Gastrocnemius medialis (tissue), 4 donors: ENCODE measurements at regions not wholly inside any gene's neighbourhood (a gene's known extent, or its start where the extent isn't known, plus 50 kb on each side); places are given as distances from the start of the nearest gene placed in this dataset.

Experiments
- ATAC-seq, 2 donors: fragments of 150-250 bp; one replicate each; pipeline ENCODE4 v1.9.1; 2016
- DNase-seq, 2 donors: peaks; one replicate each; pipeline ENCODE4 v3.0.0-alpha.2; 2019
- H3K27ac ChIP-seq, 4 donors: fragments of 200-600 bp; sonication (generic); 1 replicate in 1 of 4; 2 replicates in 3 of 4; pipeline ENCODE4 v1.5.1; 2016 to 2018; ENCODE audit warnings: mild to moderate bottlenecking in 2 of 4, moderate library complexity in 1 of 4
- H3K27me3 ChIP-seq, 3 donors: fragments of 200-600 bp; sonication (generic) in 2 of 3; 1 replicate in 1 of 3; 2 replicates in 2 of 3; pipeline versions ENCODE4 v1.5.1 to v1.6.0; 2016 to 2019; ENCODE audit warnings: mild to moderate bottlenecking in 1 of 3, moderate library complexity in 1 of 3
- H3K36me3 ChIP-seq, 2 donors: fragments of 200-600 bp; sonication (generic) in 1 of 2; one replicate each; pipeline ENCODE4 v1.5.1; 2017 to 2018
- H3K4me1 ChIP-seq, 2 donors: fragments of 200-600 bp; sonication (generic) in 1 of 2; one replicate each; pipeline ENCODE4 v1.5.1; 2016 to 2017; ENCODE audit warnings: mild to moderate bottlenecking in 2 of 2
- H3K4me3 ChIP-seq, 4 donors: fragments of 200-600 bp; sonication (generic) in 3 of 4; 1 replicate in 1 of 4; 2 replicates in 3 of 4; pipeline ENCODE4 v1.5.1; 2016 to 2019; ENCODE audit warnings: mild to moderate bottlenecking in 2 of 4
- H3K9me3 ChIP-seq, 3 donors: fragments of 200-600 bp; sonication (generic) in 2 of 3; 1 replicate in 1 of 3; 2 replicates in 2 of 3; pipeline ENCODE4 v1.5.1; 2016 to 2019
- POLR2A ChIP-seq, 2 donors: fragments of 450-650 bp; IDR thresholded peaks; one replicate each; pipeline ENCODE4 v1.6.1; 2017; ENCODE audit warnings: antibody characterized with exemption in 2 of 2, mild to moderate bottlenecking in 2 of 2, moderate library complexity in 2 of 2
- in situ Hi-C, 4 donors: fragments of 200-750 bp; cut with MboI; loops; one replicate each; pipeline versions ENCODE4 v1.15.0 to v1.8.0; 2017; ENCODE audit warnings: low sequenced_read_pairs in 4 of 4
- intact Hi-C: fragments of 100-400 bp; cut with DNase I; formaldehyde crosslinking; loops from one replicate; pipeline ENCODE4 v1.15.1; 2023; ENCODE audit warnings: low total_unique reads
- TF ChIP-seq, protein P1 (sequence below), 5 experiments: fragments of 450-650 bp in 3 of 5; fragments of 200-600 bp in 2 of 5; sonication (generic) in 2 of 5; IDR thresholded peaks in 4 of 5; conservative IDR thresholded peaks in 1 of 5; 1 replicate in 4 of 5; 2 replicates in 1 of 5; pipeline ENCODE4 v1.5.1; 2016 to 2019; ENCODE audit warnings: antibody characterized with exemption in 5 of 5, mild to moderate bottlenecking in 3 of 5, moderate library complexity in 3 of 5

DNA sequence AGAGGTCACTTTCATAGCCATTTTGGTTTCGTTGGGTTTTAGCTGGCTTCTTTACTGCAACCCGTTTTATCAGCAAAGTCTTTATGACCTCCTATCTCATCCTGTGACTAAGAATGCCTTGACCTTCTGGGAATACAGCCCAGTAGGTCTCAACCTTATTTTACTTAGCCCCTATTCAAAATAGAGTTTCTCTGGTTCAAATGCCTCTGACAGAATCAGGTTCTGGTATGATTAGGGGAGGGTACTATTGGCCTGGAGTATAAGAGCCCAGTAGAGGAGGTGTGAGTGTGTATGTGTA lies 95.4 kb upstream of the RAB40AL start:
- in situ Hi-C loops (loop anchor here in 1 of 4 donors (25.0 kb wide), 1 partner anchor 354 kb away; no protein-coding TSS in a partner anchor), intact Hi-C loops (no loop called here)
- H3K9me3 ChIP-seq, result no peaks in the 10 kb centered on the region
- no peaks in the 10 kb centered on the region for H3K36me3 ChIP-seq
- TF ChIP-seq POLR2A (IDR thresholded peaks at IDR 0.05), result no peak
- TF ChIP-seq, protein P1, sequence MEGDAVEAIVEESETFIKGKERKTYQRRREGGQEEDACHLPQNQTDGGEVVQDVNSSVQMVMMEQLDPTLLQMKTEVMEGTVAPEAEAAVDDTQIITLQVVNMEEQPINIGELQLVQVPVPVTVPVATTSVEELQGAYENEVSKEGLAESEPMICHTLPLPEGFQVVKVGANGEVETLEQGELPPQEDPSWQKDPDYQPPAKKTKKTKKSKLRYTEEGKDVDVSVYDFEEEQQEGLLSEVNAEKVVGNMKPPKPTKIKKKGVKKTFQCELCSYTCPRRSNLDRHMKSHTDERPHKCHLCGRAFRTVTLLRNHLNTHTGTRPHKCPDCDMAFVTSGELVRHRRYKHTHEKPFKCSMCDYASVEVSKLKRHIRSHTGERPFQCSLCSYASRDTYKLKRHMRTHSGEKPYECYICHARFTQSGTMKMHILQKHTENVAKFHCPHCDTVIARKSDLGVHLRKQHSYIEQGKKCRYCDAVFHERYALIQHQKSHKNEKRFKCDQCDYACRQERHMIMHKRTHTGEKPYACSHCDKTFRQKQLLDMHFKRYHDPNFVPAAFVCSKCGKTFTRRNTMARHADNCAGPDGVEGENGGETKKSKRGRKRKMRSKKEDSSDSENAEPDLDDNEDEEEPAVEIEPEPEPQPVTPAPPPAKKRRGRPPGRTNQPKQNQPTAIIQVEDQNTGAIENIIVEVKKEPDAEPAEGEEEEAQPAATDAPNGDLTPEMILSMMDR (IDR thresholded peaks at IDR 0.05 in 4 of 5, conservative IDR thresholded peaks at IDR 0.05 in 1 of 5), result no peak
- no peaks in the 10 kb centered on the region for H3K27me3 ChIP-seq
- no peak overlapping the region for H3K27ac ChIP-seq
- ATAC-seq (no peak), DNase-seq (no peak)
- H3K4me3 ChIP-seq, result no peak overlapping the region
- no peaks in the 10 kb centered on the region for H3K4me1 ChIP-seq

DNA sequence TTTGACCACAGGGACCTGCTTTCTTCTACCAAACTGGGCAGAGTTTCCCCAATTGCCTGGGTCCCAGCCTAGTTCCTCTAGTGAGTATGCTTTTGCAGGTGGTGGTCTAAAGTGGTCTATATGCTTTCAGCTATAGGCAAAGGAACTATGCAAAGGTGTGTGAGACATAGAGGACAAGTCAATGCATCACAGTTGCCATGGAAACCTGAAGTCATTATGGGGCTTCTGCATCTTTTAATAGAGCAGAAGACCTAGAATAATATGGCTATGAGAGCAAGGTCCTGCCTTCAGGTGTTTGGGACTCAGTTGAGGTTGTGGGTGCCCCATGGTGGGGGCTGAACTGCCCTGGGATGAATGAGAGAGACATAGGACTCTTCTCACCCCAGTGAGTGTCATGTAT lies 92.1 kb upstream of the RAB40AL start:
- no peak overlapping the region for H3K4me3 ChIP-seq
- H3K4me1 ChIP-seq, result no peaks in the 10 kb centered on the region
- no peaks in the 10 kb centered on the region for H3K9me3 ChIP-seq
- DNase-seq, result no peak
- no peak for ATAC-seq
- TF ChIP-seq POLR2A (IDR thresholded peaks at IDR 0.05), result no peak
- TF ChIP-seq, protein P1 (IDR thresholded peaks at IDR 0.05 in 4 of 5, conservative IDR thresholded peaks at IDR 0.05 in 1 of 5), result no peak
- no peak overlapping the region for H3K27ac ChIP-seq
- H3K27me3 ChIP-seq, result no peaks in the 10 kb centered on the region
- intact Hi-C loops, result no loop called here
- H3K36me3 ChIP-seq, result no peaks in the 10 kb centered on the region
- in situ Hi-C loops, result loop anchor here in 1 of 4 donors (25.0 kb wide), 1 partner anchor 358 kb away; no protein-coding TSS in a partner anchor

DNA sequence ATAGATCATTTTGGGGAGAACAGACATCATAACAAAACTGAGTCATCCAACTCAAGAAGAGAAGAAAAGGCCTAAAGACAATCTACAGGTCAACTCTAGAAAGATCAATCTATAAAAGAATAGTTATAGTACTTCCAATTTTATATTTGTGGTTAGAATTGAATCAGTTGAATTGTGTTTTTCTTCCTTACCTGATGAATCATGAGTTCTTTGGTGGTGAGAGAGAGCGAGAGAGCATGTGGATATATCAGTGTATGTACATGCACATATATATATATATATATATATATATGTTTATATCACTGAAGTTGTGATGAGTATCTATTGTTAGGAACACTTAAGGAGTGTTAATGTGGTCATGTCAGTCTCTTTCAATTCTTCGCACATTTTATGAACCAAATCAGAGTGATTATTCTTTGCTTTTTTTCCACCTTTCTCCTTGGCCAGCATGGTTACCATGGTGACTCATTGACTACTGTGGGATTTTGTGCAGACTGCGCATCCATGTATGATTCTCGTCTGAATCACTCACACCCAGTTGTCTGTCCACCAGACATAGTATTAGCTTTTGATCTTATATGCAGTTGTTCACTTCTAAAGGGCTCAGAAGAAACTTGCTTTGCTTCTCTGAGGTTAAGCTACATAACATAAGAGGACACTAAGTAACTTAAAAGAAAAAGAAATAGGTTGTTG lies 90.4 kb upstream of the RAB40AL start:
- H3K27me3 ChIP-seq, result no peaks in the 10 kb centered on the region
- in situ Hi-C loops (loop anchor here in 1 of 4 donors (25.0 kb wide), 1 partner anchor 359 kb away; no protein-coding TSS in a partner anchor), intact Hi-C loops (no loop called here)
- H3K4me1 ChIP-seq, result no peaks in the 10 kb centered on the region
- no peaks in the 10 kb centered on the region for H3K36me3 ChIP-seq
- DNase-seq (no peak), ATAC-seq (no peak)
- TF ChIP-seq, protein P1 (IDR thresholded peaks at IDR 0.05 in 4 of 5, conservative IDR thresholded peaks at IDR 0.05 in 1 of 5), result no peak
- TF ChIP-seq POLR2A (IDR thresholded peaks at IDR 0.05), result no peak
- no peak overlapping the region for H3K4me3 ChIP-seq
- H3K27ac ChIP-seq, result no peak overlapping the region
- no peaks in the 10 kb centered on the region for H3K9me3 ChIP-seq

DNA sequence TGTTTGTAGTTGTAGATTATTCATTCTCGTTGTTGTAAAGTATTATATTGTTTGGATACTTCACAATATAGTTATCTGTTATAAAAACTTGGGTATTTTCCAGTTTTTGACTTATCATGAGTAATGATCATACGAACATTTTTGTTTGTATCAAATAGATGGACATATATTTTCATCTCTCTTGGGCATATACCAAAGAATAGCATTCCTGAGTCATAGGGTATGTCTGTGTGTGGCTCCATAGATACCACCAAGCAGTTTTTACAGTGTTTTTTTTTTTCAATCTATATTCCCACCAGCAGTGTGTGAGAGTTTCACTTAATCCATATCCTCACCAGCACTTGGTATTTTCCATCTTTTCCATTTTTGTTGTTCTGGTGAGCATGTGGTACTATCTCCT lies 89.7 kb upstream of the RAB40AL start:
- no peaks in the 10 kb centered on the region for H3K9me3 ChIP-seq
- H3K4me3 ChIP-seq, result no peak overlapping the region
- in situ Hi-C loops (loop anchor here in 1 of 4 donors (25.0 kb wide), 1 partner anchor 360 kb away; no protein-coding TSS in a partner anchor), intact Hi-C loops (no loop called here)
- no peak overlapping the region for H3K27ac ChIP-seq
- TF ChIP-seq POLR2A (IDR thresholded peaks at IDR 0.05), result no peak
- TF ChIP-seq, protein P1 (IDR thresholded peaks at IDR 0.05 in 4 of 5, conservative IDR thresholded peaks at IDR 0.05 in 1 of 5), result no peak
- DNase-seq (no peak), ATAC-seq (no peak)
- H3K4me1 ChIP-seq, result no peaks in the 10 kb centered on the region
- H3K36me3 ChIP-seq, result no peaks in the 10 kb centered on the region
- H3K27me3 ChIP-seq, result no peaks in the 10 kb centered on the region
